HL-60/S4 (cell line): ENCODE measurements at regions not wholly inside any gene's neighbourhood (a gene's known extent, or its start where the extent isn't known, plus 50 kb on each side); places are given as distances from the start of the nearest gene placed in this dataset.

Experiments
- in situ Hi-C: fragments of 300-500 bp; cut with MboI; formaldehyde crosslinking; loops from 2 replicates; pipeline ENCODE4 v1.14.3; 2022; ENCODE audit warnings: low sequenced_read_pairs

DNA sequence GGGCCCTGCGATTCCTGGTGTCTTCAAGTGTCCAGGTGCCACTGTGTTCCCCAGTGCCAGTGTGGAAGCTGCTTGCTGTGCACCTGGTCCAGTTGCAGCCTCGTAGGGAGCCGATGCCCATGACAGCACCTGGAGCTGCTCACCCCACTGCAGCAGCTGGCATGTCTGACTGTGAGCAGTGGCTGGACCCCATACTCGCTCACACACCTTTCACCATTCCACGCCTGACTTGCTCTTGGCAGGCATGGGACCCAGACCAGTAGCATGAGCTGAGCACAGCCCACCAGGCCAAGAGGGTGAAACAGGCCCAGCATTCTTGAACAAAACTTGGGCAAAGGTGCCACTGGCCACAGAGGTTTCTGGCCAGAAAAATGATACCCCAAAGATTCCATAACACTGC is 124.5 kb upstream of the THY1 start:
- in situ Hi-C loops, result no loop called here

DNA sequence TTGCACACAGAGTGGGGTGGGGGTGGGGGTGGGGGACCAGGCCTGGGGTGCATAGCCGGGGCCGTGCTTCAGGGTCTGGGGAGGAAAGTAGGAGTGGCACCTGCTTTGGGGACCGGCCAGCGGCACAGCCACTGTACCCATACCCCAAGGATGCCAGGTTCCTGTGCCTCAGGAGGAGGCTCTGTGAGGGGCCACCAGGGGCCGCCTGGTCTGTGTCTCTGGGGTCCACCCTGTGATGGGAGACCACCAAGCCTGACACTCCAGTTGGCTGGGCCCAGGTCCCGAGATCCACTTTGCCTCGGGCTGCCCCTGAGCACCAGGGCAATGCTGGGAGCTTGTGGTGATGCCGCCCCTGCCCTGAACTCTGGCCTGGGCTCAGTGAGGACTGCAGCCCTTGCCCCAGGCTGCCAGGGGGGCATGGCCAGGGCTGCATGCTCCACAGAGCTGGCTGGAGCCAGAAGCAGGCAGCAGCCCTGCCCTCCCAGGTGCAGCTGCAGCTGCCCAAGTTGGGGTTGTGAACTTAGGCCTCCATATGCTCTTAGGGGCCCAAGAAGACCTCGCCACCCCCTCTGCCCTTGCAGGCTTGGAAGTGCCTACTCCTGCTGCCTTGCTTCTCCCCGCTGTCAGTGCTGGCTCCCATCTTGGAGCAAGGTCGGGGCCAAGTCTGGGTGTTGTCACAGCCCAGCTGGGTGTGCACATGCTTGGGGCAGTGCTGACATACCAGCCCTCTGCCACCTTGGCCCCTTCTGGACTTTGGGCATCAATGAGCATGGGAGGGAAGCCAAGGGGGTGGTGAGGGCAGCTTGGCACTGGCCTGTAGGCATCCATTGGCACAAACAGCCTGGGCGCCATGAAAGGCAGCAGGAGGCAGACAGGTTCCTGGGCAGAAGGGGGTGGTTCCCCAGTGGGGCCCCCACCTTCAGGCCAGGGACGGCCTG is 123.3 kb upstream of the THY1 start:
- in situ Hi-C loops, result no loop called here

DNA sequence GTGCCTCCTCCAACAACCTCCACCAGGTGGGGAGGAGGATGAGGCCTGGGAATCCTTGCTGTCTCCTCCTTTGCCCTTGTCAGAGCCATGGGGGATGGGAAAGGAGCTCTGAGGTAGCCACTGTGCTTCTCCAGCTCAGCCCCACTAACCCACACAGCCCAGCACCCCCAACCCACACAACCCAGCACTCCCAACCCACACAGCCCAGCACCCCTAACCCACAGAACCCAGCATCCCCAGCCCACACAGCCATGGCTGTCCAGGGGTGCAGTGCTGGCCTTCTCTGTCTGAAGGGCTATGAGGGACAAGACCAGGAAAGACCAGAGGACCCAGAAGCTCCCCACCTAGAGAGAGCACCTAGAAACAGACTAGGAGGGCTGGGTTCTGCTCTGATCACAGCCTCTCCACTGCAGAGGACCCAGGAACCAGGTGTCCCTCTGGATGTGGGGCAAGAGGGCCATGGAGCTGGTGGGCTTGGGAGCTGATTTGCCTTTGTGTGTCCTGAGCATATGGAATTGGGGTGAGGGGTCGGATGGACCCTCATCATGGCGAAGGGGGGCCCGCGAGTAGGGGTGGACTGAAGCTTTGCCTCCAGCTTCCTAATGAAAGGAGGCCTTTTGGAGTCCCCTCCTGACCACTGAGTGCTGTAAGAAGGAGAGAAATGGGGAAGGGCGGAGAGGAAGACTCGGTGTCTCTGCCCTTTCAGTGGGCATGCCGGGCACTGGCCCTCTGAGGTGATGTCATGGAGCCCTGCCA is 117.6 kb upstream of the THY1 start:
- in situ Hi-C loops, result no loop called here

GRCh38 chr11:119539583-119539982 is 116.6 kb upstream of the THY1 start:
- in situ Hi-C loops, result no loop called here

DNA sequence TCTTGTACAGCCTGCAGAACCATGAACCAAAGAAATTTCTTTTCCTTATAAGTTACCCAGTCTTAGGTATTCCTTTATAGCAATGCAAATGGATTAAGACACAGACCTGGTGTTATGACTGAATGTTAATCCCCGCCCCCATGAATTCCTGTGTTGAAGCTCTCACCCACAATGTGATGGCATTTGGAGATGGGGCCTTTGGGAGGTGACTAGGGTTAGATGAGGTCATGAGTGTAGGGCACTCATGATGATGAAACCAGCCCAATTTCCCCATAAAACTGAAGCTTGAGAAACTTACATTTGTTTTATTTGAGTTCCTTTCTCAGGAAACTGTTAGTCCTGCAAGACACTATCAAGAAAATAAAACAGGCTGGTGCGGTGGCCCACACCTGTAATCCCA is 115.8 kb upstream of the THY1 start:
- in situ Hi-C loops, result no loop called here

GRCh38 chr11:119537306-119538253 is 114.6 kb upstream of the THY1 start:
- in situ Hi-C loops, result no loop called here

GRCh38 chr11:119536801-119537200 is 113.8 kb upstream of the THY1 start:
- in situ Hi-C loops, result no loop called here

GRCh38 chr11:119533921-119534736 is 111.2 kb upstream of the THY1 start:
- in situ Hi-C loops, result no loop called here

DNA sequence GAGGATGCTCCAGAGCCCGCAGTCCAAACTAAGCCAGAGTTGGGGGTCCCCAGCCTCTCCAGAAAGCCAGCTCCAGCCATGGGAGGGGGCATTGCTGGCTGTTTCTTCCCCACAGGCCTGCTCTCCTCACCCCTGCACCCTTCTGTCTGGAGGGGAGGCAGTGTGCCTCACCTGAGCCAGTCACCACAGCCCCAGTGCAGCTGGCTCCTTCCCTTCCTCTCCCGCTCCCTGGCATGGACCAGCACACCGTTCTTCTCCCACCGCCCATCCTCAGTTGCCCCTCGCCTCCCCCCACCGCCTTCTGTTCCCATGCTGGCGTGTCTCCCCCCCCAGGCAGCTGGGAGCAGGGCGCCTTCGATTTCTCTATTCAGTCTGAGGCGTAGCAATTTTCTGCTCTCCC is 110.5 kb upstream of the THY1 start:
- in situ Hi-C loops, result no loop called here

DNA sequence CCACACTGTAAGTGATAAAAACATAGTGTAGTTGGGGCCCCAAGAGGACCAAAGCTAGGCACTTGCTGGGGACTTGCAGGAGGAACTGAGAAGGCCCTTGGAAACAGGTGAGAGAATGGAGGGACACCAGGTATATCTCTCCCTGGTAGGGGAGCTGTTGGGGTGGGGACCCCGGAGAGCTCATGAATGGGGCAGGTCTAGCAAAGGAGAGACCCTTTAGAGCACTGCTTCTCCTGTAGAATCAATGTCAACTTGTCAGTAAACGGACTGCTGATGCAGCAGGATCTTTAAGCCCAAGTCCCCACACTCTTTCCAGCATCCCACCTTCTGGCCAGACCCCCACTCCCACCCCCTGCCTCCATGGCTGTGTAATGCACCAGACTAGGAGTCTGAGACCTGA is 109.6 kb upstream of the THY1 start:
- in situ Hi-C loops, result no loop called here

DNA sequence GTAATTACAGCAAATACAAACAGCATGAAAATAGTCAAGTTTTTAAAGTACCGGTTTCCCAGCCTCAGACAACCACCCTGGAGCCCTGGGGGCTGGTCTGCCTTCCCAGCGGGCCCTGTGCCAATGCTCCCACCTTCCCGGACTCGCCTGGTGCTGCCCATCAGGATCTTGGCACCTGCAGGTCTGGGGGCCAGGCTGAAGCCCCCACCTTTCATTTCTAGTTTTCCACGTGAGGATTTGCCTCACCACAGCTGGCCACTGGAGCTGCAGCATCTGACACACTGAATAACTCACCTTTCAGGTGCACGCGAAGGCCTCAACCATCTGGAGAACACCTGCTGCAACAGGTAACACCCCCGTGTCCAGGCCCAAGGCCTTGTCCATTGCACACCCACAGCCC is 108.7 kb upstream of the THY1 start:
- in situ Hi-C loops, result no loop called here

DNA sequence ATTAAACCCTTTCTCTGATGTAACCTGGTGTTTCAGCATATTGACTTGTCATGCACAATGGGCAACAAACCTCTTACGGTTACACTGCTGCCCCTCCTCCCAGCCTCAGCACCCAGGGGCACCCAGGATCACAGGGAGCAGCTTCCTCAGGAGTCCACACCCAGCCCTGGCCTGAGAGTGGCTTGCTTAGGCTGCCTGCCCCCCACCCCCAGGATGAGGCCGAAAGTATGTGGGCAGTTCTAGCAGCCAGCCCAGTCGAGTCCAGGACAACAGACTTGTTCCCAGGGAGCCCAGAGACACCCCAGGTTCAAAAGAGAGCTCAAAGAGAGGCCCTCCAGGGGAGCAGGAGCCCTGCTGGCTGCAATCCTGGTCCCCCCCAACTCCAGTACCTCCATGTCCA is 108.1 kb upstream of the THY1 start:
- in situ Hi-C loops, result no loop called here

- in situ Hi-C loops, result no loop called here
Measured at GRCh38 chr11:119530509-119530908, 107.5 kb upstream of the THY1 start.

GRCh38 chr11:119529936-119530335 is 107.0 kb upstream of the THY1 start:
- in situ Hi-C loops, result no loop called here

GRCh38 chr11:119529063-119529845 is 106.3 kb upstream of the THY1 start:
- in situ Hi-C loops, result no loop called here

GRCh38 chr11:119525867-119526196 is 102.9 kb upstream of the THY1 start:
- in situ Hi-C loops, result no loop called here

GRCh38 chr11:119525180-119525866 is 102.4 kb upstream of the THY1 start:
- in situ Hi-C loops, result no loop called here

- in situ Hi-C loops, result no loop called here
Measured at GRCh38 chr11:119523539-119524157, 100.7 kb upstream of the THY1 start.

GRCh38 chr11:119522609-119523008 is 99.6 kb upstream of the THY1 start:
- in situ Hi-C loops, result no loop called here
